GM21723 (cell line): ENCODE measurements at regions not wholly inside any gene's neighbourhood (a gene's known extent, or its start where the extent isn't known, plus 50 kb on each side); places are given as distances from the start of the nearest gene placed in this dataset.

Experiments
- ATAC-seq: cut with Tn5 transposase; IDR thresholded peaks from one replicate; pipeline ENCODE4 v1.9.1; 2021; ENCODE audit warnings: mild to moderate bottlenecking, moderate library complexity; ENCODE audit not compliant: unreplicated experiment

DNA sequence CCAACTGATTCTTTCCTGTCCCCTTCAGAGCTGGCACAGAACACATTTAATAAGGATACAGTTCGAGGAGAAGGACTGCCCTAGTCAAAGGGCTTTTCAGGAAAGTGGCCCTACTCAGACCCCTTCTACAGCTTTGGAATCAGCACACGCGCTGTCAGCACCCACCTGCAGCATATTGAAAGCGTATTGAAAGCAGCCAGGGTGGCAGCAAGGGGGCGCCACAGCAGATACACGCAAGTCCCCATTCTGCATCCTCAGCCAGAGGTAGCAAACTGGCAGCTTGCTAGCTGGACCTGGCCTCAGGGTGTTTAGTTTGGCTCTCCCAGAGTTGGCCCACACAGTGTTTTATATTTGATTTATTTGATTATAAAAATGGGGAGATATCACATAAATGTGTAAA is 101.0 kb upstream of the NT5C1B start:
- no peak for ATAC-seq

DNA sequence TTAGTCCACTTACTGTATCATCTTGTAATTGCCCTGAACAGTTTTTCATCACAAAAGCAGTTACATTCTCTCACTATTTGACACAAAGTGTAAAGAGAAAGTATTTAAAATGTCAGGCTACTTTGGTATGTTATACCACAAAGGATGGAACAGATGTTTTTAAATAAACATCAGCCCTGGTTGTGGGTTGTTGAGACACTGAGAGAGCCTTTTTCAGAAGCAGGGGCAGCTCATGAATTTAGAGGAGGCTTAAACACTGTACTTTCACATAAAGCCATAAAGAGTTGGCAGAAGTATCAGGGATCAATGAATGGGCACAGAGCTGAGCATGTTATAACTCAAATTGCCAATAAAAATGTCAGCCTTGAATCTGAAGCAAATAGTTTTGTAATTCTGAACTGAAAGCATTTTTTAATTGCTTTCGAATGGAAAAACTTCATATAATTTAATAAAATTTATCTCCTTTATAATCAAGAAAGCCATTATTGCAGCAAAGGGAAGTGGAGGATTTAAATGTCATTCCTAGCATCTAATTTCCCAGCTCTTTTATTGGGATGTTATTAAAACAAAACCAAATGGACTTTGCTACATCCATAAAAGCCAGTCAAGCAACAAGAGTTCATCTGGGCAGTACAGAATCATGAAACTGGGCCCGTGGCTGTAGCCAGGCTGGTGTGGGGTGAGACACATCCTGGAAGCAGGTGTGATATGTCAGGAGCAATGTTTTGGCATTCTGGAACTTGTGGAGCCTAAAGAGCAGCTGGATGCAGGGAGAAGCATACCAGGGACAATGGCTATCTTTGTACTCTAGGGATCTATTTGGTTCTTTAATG is 95.1 kb upstream of the NT5C1B start:
- ATAC-seq = no peak

DNA sequence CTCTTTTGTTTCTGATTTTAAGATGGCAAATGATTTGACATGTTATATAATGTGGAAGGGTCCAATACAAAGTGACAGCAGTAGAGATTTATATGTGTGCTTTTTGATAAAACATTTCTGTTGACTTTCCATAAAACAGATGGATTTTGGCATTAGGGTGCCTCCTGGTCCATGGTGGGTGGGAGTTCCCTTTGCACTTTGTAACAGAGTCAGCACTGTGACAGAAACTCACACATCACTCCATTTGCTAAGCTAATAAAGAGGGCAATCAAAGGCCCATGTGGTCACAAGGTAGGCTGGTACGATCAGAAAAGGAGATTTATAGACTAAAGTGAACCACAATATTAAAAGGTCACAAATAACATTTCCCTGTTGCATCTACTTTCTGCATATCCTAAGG is 93.3 kb upstream of the NT5C1B start:
- no peak for ATAC-seq

DNA sequence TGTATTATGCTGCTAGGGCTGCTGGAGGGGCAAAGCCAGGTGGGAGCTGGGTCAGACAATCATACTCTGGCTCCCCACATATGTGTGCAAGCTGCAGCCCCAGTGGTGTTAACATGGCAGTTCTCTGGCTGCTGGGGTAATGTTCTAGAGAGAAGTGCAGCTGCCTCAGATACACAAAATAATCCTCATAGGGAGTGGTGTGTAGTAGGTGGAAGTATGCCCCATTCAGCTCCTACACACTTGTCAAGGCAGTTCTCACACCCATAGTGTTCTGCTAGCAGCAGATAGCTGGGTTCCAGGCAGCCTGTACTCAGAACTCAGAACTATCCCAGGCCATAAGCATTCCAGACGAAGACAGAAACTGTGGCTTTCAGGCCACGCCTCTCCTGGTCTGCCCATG is 87.9 kb upstream of the NT5C1B start:
- ATAC-seq = no peak

DNA sequence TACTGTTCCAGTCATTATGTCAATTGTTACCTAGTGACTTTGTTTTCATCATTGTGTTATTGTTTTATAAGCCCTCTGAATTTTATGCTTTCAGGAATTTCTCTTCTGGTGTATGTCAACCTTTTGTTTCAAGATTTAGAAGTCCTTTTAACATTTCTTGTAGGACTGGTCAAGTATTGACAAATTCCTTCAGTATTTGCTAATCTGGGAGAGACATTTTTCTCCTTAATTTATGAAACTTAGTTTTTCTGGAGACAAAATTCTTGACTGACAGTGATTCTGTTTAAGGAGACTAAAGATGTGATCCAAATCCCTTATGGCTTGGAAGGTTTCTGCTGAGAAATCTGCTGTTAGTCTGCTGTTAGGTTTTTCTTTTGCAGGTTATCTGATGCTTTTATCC is 84.9 kb upstream of the NT5C1B start:
- ATAC-seq = no peak

DNA sequence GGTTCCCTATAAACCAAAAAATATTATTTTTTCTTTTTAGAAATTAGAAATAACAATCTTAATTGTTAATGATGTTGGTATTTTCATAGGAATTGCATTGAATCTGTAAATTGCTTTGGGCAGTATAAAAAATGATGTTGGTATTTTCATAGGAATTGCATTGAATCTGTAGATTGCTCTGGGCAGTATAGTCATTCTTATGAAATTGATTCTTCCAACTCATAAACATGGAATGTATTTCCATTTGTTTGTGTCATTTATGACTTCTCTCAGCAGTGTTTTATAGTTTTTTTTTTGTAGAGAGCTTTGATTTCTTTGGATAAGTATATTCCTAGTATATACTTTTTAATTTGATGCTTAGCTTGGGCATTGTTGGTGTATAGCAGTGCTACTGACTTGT is 82.0 kb upstream of the NT5C1B start:
- no peak for ATAC-seq

DNA sequence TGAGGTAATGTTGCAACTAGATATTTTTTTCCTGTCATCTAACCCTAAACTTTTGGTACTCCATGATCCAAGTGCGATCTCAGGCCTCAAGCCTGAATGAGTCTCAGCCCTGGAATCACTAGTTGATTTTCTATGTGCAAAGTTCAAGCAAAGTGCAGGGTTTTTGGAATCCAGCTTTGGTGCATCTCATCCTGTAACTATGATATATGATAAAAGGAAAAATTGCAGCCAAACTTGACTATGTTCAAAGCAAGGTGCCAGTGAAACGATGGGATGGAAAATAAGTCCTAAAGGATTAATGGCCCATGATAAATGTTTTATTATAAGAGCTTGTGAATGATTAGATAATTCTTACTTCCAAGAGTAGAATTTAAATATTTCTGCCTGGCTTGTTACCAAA is 78.9 kb upstream of the NT5C1B start:
- no peak for ATAC-seq

GRCh38 chr2:18664421-18664820 is 75.1 kb upstream of the NT5C1B start:
- ATAC-seq = no peak

GRCh38 chr2:18663861-18664260 is 74.5 kb upstream of the NT5C1B start:
- ATAC-seq = no peak

GRCh38 chr2:18662689-18663088 is 73.3 kb upstream of the NT5C1B start:
- ATAC-seq = no peak

GRCh38 chr2:18659915-18660314 is 70.5 kb upstream of the NT5C1B start:
- no peak for ATAC-seq

- no peak for ATAC-seq
These were observed 66.7 kb upstream of the NT5C1B start for GRCh38 chr2:18656048-18656447.

GRCh38 chr2:18651842-18652774 is 62.7 kb upstream of the NT5C1B start:
- no peak for ATAC-seq

DNA sequence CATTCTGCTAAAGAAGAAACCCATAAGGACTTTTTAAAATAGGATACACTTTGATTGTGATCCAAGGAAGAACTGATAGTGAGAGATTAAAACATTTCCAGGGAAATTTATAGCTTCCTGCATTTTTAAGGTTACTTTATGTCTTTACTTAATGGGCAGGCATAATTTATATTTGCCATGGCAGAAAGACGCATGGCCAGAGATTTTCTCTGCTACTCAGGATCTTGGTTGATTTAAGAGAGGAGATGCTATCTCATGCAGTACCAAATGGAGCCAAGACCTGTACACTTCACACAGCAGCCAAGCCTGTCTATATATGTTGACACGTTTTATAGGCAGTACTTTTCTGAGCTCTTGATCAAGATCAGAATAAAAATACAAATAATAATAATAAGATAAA is 60.9 kb upstream of the NT5C1B start:
- no peak for ATAC-seq

DNA sequence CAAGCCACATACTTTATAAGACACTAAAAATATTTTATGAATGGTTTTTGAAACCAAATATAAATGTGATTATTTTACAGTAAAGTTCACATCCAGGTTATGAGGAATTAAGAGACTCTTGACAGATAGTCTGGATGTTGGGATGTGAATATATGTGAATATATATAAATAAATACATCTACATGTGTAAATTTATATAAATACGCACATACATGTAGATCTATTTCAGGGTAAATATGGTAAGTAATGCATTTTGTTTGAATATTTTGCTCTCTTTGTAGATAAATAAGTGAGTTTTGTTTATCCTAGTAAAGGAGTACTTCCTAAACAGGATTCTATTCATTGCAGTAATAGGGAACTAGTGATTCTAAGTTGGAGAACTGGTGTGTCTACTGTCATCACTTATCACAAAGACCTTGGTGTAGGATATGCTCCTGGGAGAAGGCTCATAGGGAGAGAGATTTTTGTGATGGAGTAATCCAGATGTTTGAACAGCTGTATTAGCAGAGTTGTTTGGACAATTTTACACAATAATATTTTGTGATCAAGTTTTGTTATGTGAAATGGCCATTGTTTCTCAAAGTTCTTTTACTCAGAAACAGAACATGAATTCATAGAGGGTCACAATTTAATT is 60.2 kb upstream of the NT5C1B start:
- no peak for ATAC-seq

DNA sequence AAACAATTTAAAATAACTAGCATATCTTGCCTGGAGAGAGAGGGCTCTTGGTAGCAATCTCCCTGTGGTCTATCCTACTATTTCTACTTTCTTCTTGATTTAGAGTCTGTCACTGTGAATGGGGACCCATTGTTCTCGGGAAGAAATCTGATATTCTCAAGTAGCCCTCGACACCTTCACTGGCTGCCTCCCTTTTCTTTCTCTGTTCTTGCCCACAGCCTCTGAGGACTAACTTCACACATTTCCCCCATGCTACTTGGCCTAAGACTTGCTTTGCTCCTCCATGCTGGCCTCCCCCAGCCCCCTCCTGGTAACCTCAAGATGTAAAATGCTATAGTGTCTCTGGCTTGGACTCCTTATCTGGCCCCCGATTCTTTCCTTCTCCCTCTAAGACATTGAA is 58.8 kb upstream of the NT5C1B start:
- ATAC-seq = no peak

- ATAC-seq = no peak
These were observed 58.4 kb upstream of the NT5C1B start for GRCh38 chr2:18647731-18648130.

DNA sequence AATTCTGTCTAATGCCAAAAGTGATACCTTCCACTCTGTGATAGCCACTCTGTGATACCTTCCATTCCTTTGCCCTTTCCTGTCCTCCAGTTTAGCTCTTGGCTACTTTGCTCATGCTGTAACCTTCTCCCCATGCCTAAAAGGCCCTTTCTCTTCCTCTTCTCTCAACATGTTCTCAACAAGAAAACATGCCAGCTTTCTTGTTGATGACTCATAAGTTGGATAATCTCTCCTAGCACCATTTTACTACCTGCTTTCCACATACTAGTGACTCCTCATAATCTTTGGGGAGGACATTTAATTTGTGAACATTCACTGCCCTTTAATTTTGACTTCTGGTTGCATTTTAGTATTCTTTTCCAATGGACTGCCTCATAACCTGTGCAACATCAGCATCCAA is 55.9 kb upstream of the NT5C1B start:
- no peak for ATAC-seq

DNA sequence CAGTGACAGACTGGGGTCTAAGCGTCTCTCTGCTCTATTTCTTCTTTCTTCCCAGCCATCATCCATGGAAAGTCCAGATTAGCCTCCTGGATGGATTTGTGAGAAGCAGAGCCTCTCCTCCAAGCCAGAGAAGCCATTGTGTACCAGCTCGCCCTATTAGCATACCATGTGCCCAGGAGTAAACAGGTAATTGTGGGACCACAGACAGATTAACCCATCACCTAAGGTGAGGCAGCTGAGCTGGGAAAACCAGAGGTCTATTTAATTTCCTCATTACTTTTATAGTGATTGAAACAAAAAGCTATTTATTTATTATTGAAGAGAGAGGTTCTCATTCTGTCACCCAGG is 54.7 kb upstream of the NT5C1B start:
- no peak for ATAC-seq

DNA sequence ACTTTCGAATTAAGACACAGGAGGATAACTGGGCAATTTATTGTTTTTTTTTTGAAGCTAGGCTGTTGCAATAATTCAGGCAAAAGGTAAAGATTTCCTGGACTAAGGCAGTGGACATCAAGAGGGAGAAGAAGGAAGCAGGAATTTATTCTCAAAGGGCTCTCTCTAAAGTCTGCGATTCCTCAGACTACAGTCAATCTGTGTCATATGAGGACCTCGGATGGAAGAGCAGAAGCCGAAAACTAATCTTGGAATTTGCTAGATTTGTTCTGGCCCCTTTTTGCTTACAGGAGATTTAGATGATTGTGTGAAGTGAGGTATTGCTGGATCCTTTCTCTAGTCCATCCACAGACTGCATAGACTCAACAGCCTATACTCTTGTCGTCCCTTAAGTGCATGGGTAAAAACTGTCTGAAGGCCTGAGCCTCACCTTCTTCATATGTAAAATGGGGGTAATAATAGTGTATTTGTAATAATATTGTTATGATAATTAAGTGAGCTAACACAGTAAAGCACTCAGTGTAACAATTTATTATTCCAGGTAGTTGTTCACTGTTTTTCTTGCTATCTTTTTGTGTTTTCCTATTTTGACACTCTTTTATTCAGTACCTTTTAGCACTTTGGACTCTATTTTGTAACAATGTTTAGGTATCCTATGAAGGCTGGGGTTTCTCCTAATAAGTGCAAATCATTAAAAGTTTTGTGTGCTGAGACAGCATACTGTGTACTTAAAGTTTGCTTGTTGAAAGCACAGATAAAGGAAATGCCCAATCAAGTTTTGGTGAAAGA is 54.2 kb upstream of the NT5C1B start:
- no peak for ATAC-seq

DNA sequence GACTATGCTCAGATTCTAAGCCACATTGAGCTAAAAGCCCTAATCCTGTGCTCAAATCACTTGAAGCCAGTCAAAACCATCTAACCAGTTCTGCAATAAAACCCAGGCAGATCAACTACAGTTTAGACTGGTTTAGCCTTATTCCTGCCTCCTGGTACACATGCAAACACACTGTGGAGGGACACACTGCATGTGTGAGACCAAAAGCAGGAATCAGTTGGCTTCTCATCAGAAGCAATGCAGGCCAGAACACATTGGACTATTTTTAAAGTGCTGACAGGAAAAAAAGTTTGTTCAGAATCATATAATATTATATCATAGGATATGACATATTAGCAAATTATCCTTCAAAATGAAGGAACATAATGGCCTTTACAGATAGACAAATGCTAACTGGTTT is 52.5 kb upstream of the NT5C1B start:
- ATAC-seq = no peak
